OCI-LY1 (cell line): ENCODE measurements at regions not wholly inside any gene's neighbourhood (a gene's known extent, or its start where the extent isn't known, plus 50 kb on each side); places are given as distances from the start of the nearest gene placed in this dataset.

Experiments
- H2AFZ ChIP-seq: fragments of 200-600 bp; sonication (generic), shearing (Covaris generic); 2 replicates; pipeline ENCODE4 v1.6.0; 2014; ENCODE audit warnings: antibody characterized with exemption, mild to moderate bottlenecking, low read length
- H3F3A ChIP-seq: fragments of 200-600 bp; sonication (generic), shearing (Covaris generic); 2 replicates; pipeline ENCODE4 v1.6.0; 2014; ENCODE audit warnings: mild to moderate bottlenecking, antibody characterized with exemption, low read length, moderate library complexity; ENCODE audit not compliant: insufficient read depth
- H3K27ac ChIP-seq: fragments of 200-600 bp; sonication (generic); 2 replicates; pipeline ENCODE4 v1.5.1; 2014; ENCODE audit warnings: low read length, mixed run types, mild to moderate bottlenecking, low read depth; ENCODE audit not compliant: poor library complexity, severe bottlenecking
- H3K27me3 ChIP-seq: fragments of 200-600 bp; sonication (generic); 2 replicates; pipeline ENCODE4 v1.6.0; 2014; ENCODE audit warnings: antibody characterized with exemption, mild to moderate bottlenecking, low read length, moderate library complexity; ENCODE audit not compliant: insufficient read depth
- H3K36me3 ChIP-seq: fragments of 200-600 bp; sonication (generic); 2 replicates; pipeline ENCODE4 v1.6.1; 2014; ENCODE audit warnings: mild to moderate bottlenecking, antibody characterized with exemption, low read length, moderate library complexity, mixed read lengths; ENCODE audit not compliant: insufficient read depth
- H3K4me1 ChIP-seq: fragments of 200-600 bp; sonication (generic); 2 replicates; pipeline ENCODE4 v1.5.1; 2014; ENCODE audit warnings: mild to moderate bottlenecking, low read length, moderate library complexity; ENCODE audit not compliant: insufficient read depth, severe bottlenecking
- H3K4me2 ChIP-seq: fragments of 200-600 bp; sonication (generic), shearing (Covaris generic); 2 replicates; pipeline ENCODE4 v1.6.1; 2014; ENCODE audit warnings: low read length
- H3K4me3 ChIP-seq: fragments of 200-600 bp; sonication (generic); 2 replicates; pipeline ENCODE4 v1.5.1; 2014; ENCODE audit warnings: low read length, low read depth, mild to moderate bottlenecking, mixed read lengths; ENCODE audit not compliant: poor library complexity, severe bottlenecking
- H3K79me2 ChIP-seq: fragments of 200-600 bp; shearing (Covaris generic); 2 replicates; pipeline ENCODE4 v1.6.1; 2016; ENCODE audit warnings: mixed run types, low read length, mixed read lengths; ENCODE audit not compliant: insufficient read depth
- H3K9ac ChIP-seq: fragments of 200-600 bp; sonication (generic), shearing (Covaris generic); 2 replicates; pipeline ENCODE4 v1.6.1; 2014; ENCODE audit warnings: mild to moderate bottlenecking, low read length, mixed read lengths
- H3K9me2 ChIP-seq: fragments of 200-600 bp; sonication (generic), shearing (Covaris generic); 2 replicates; pipeline ENCODE4 v1.6.1; 2014; ENCODE audit warnings: low read depth, mild to moderate bottlenecking, low read length, mixed read lengths
- H3K9me3 ChIP-seq: fragments of 200-600 bp; shearing (Covaris generic); 2 replicates; pipeline ENCODE4 v1.6.1; 2014; ENCODE audit warnings: low read length, mixed read lengths
- H4K20me1 ChIP-seq: fragments of 200-600 bp; sonication (generic), shearing (Covaris generic); 2 replicates; pipeline ENCODE4 v1.6.0; 2016; ENCODE audit warnings: mild to moderate bottlenecking, low read length; ENCODE audit not compliant: insufficient read depth
- CTCF ChIP-seq: fragments of 200-600 bp; sonication (generic), shearing (Covaris generic); IDR thresholded peaks from 2 replicates; pipeline ENCODE4 v1.5.1; 2017; ENCODE audit warnings: mild to moderate bottlenecking, antibody characterized with exemption, low read length, moderate library complexity, mixed read lengths
- EZH2 ChIP-seq: fragments of 200-600 bp; sonication (generic), shearing (Covaris generic); IDR thresholded peaks from 2 replicates; pipeline ENCODE4 v1.8.0; 2017; ENCODE audit warnings: borderline replicate concordance, mixed run types, mild to moderate bottlenecking, antibody characterized with exemption, low read length, moderate library complexity, mixed read lengths

GRCh38 chr14:54047645-54048308 is 91.2 kb upstream of the BMP4 start:
- Histone ChIP-seq H2AFZ (no peak overlapping the region), H3K36me3 (no peaks in the 10 kb centered on the region), H3K9me2 (no peaks in the 10 kb centered on the region), H3K27me3 (no peaks in the 10 kb centered on the region), H3F3A (no peaks in the 10 kb centered on the region), H3K4me1 (no peaks in the 10 kb centered on the region), H3K27ac (no peak overlapping the region), H4K20me1 (no peaks in the 10 kb centered on the region), H3K4me2 (no peak overlapping the region), H3K79me2 (no peaks in the 10 kb centered on the region), H3K4me3 (no peak overlapping the region), H3K9me3 (no peaks in the 10 kb centered on the region), H3K9ac (no peak overlapping the region)
- no peak for TF ChIP-seq CTCF
- no peak for TF ChIP-seq EZH2

- Histone ChIP-seq H4K20me1 (no peaks in the 10 kb centered on the region), H3K9me2 (no peaks in the 10 kb centered on the region), H3K4me2 (no peak overlapping the region), H3K79me2 (no peaks in the 10 kb centered on the region), H2AFZ (no peak overlapping the region), H3F3A (no peaks in the 10 kb centered on the region), H3K4me3 (no peak overlapping the region), H3K9me3 (no peaks in the 10 kb centered on the region), H3K4me1 (no peaks in the 10 kb centered on the region), H3K36me3 (no peaks in the 10 kb centered on the region), H3K27me3 (no peaks in the 10 kb centered on the region), H3K9ac (no peak overlapping the region), H3K27ac (no peak overlapping the region)
- TF ChIP-seq EZH2 (no peak), CTCF (no peak)
These were observed 91.7 kb upstream of the BMP4 start for GRCh38 chr14:54048311-54048710.

- Histone ChIP-seq H3K4me3 (no peak overlapping the region), H4K20me1 (no peaks in the 10 kb centered on the region), H3K9me2 (no peaks in the 10 kb centered on the region), H3K79me2 (no peaks in the 10 kb centered on the region), H3K27me3 (no peaks in the 10 kb centered on the region), H2AFZ (no peak overlapping the region), H3K4me1 (no peaks in the 10 kb centered on the region), H3K36me3 (no peaks in the 10 kb centered on the region), H3K9me3 (no peaks in the 10 kb centered on the region), H3K4me2 (no peak overlapping the region), H3K27ac (no peak overlapping the region), H3F3A (no peaks in the 10 kb centered on the region), H3K9ac (no peak overlapping the region)
- TF ChIP-seq EZH2 (no peak), CTCF (no peak)
These were observed 92.1 kb upstream of the BMP4 start for GRCh38 chr14:54048736-54049135.
